Superior temporal gyrus (tissue), 1 donor: ENCODE measurements at regions not wholly inside any gene's neighbourhood (a gene's known extent, or its start where the extent isn't known, plus 50 kb on each side); places are given as distances from the start of the nearest gene placed in this dataset.

Source experiments
- DNase-seq: peaks from one replicate; pipeline ENCODE4 v3.0.0-alpha.2; 2016; ENCODE audit errors: extremely low spot score

GRCh38 chr22:22802339-22802970 lies 85.2 kb upstream of the IGLL5 start:
- DNase-seq = no peak

GRCh38 chr22:22803285-22803853 lies 84.2 kb upstream of the IGLL5 start:
- DNase-seq = no peak

GRCh38 chr22:22810018-22810427 lies 77.6 kb upstream of the IGLL5 start:
- DNase-seq = peak; percentile 21

GRCh38 chr22:22810471-22810870 lies 77.1 kb upstream of the IGLL5 start:
- DNase-seq = no peak

- DNase-seq = no peak
Observed at GRCh38 chr22:22811016-22812009, 76.3 kb upstream of the IGLL5 start.

- no peak for DNase-seq
Observed at GRCh38 chr22:22812031-22812905, 75.3 kb upstream of the IGLL5 start.

- DNase-seq = no peak
Observed at GRCh38 chr22:22813126-22814075, 74.2 kb upstream of the IGLL5 start.

GRCh38 chr22:22814666-22815396 lies 72.8 kb upstream of the IGLL5 start:
- DNase-seq = no peak

GRCh38 chr22:22815397-22816170 lies 72.0 kb upstream of the IGLL5 start:
- no peak for DNase-seq

- DNase-seq = no peak
Observed at GRCh38 chr22:22816171-22816514, 71.5 kb upstream of the IGLL5 start.

GRCh38 chr22:22816766-22817410 lies 70.7 kb upstream of the IGLL5 start:
- DNase-seq = no peak

- DNase-seq = no peak
Observed at GRCh38 chr22:22817468-22818201, 70.0 kb upstream of the IGLL5 start.

GRCh38 chr22:22818202-22818538 lies 69.4 kb upstream of the IGLL5 start:
- DNase-seq = no peak

GRCh38 chr22:22818861-22819855 lies 68.5 kb upstream of the IGLL5 start:
- no peak for DNase-seq

- no peak for DNase-seq
Observed at GRCh38 chr22:22820076-22820475, 67.5 kb upstream of the IGLL5 start.

- DNase-seq = no peak
Observed at GRCh38 chr22:22820626-22821025, 67.0 kb upstream of the IGLL5 start.

- no peak for DNase-seq
Observed at GRCh38 chr22:22821340-22821739, 66.3 kb upstream of the IGLL5 start.
